B cell (primary cell): ENCODE measurements at regions not wholly inside any gene's neighbourhood (a gene's known extent, or its start where the extent isn't known, plus 50 kb on each side); places are given as distances from the start of the nearest gene placed in this dataset.

Source experiments
- CTCF ChIP-seq: fragments of 200-600 bp; IDR thresholded peaks from one replicate; pipeline ENCODE4 v1.8.0; 2022; ENCODE audit warnings: antibody characterized with exemption, mild to moderate bottlenecking
- EZH2 ChIP-seq: IDR thresholded peaks from 2 replicates; pipeline ENCODE4 v1.6.1; 2012; ENCODE audit warnings: borderline replicate concordance, low read depth, mild to moderate bottlenecking, moderate library complexity, low read length; ENCODE audit not compliant: insufficient read depth, poor library complexity, severe bottlenecking

GRCh38 chr13:68257111-68257842 lies 1027.1 kb upstream of the PCDH9 start:
- TF ChIP-seq CTCF (no peak), EZH2 (no peak)
